NT2/D1 (cell line): ENCODE measurements at regions not wholly inside any gene's neighbourhood (a gene's known extent, or its start where the extent isn't known, plus 50 kb on each side); places are given as distances from the start of the nearest gene placed in this dataset.

Experiments
- DNase-seq: peaks from one replicate; pipeline ENCODE4 v3.0.0-alpha.2; 2011; ENCODE audit warnings: low read depth, low spot score
- H3K27me3 ChIP-seq: 2 replicates; pipeline ENCODE4 v1.6.0; 2011; ENCODE audit warnings: mild to moderate bottlenecking; ENCODE audit not compliant: insufficient read length, insufficient read depth
- H3K36me3 ChIP-seq: 2 replicates; pipeline ENCODE4 v1.6.1; 2011; ENCODE audit warnings: mild to moderate bottlenecking, low read length, mixed read lengths; ENCODE audit not compliant: insufficient read depth, insufficient read length
- H3K4me1 ChIP-seq: 2 replicates; pipeline ENCODE4 v1.5.1; 2011; ENCODE audit not compliant: insufficient read depth, insufficient read length
- H3K4me3 ChIP-seq: 2 replicates; pipeline ENCODE4 v1.5.1; 2011; ENCODE audit warnings: low read depth; ENCODE audit not compliant: insufficient read length
- H3K9ac ChIP-seq: 2 replicates; pipeline ENCODE4 v1.6.0; 2011; ENCODE audit warnings: low read depth; ENCODE audit not compliant: insufficient read length
- H3K9me3 ChIP-seq: 2 replicates; pipeline ENCODE4 v1.5.1; 2011; ENCODE audit warnings: mild to moderate bottlenecking, low read length; ENCODE audit not compliant: insufficient read depth
- SUZ12 ChIP-seq: IDR thresholded peaks from 2 replicates; pipeline ENCODE4 v1.6.1; 2011; ENCODE audit not compliant: insufficient read length, insufficient read depth; ENCODE audit errors: extremely low read depth
- YY1 ChIP-seq: IDR thresholded peaks from 2 replicates; pipeline ENCODE4 v1.6.1; 2011; ENCODE audit not compliant: insufficient read length, insufficient read depth
- ZNF274 ChIP-seq: IDR thresholded peaks from 2 replicates; pipeline ENCODE4 v1.6.1; 2011; ENCODE audit warnings: mild to moderate bottlenecking, low read depth, low read length

- Histone ChIP-seq H3K9me3 (no peaks in the 10 kb centered on the region), H3K9ac (no peak overlapping the region), H3K36me3 (no peaks in the 10 kb centered on the region), H3K4me3 (no peak overlapping the region), H3K27me3 (no peaks in the 10 kb centered on the region), H3K4me1 (no peaks in the 10 kb centered on the region)
- no peak for TF ChIP-seq ZNF274
- DNase-seq, result no peak
Observed at GRCh38 chr5:82336226-82336958, 58.2 kb upstream of the RPS23 start.

GRCh38 chr5:82335806-82336205, 57.7 kb upstream of the RPS23 start:
- TF ChIP-seq SUZ12 (no peak), YY1 (no peak), ZNF274 (no peak)
- no peak overlapping the region for H3K4me3 ChIP-seq
- H3K9me3 ChIP-seq, result no peaks in the 10 kb centered on the region
- DNase-seq, result no peak
- H3K9ac ChIP-seq, result no peak overlapping the region
- no peaks in the 10 kb centered on the region for H3K36me3 ChIP-seq
- H3K4me1 ChIP-seq, result no peaks in the 10 kb centered on the region
- H3K27me3 ChIP-seq, result no peaks in the 10 kb centered on the region

- H3K9me3 ChIP-seq, result no peaks in the 10 kb centered on the region
- TF ChIP-seq SUZ12 (no peak), ZNF274 (no peak), YY1 (no peak)
- H3K4me1 ChIP-seq, result no peaks in the 10 kb centered on the region
- no peak overlapping the region for H3K9ac ChIP-seq
- H3K27me3 ChIP-seq, result no peaks in the 10 kb centered on the region
- H3K4me3 ChIP-seq, result no peak overlapping the region
- H3K36me3 ChIP-seq, result no peaks in the 10 kb centered on the region
- no peak for DNase-seq
Observed at GRCh38 chr5:82334856-82335255, 56.7 kb upstream of the RPS23 start.

GRCh38 chr5:82334085-82334692, 56.0 kb upstream of the RPS23 start:
- H3K9me3 ChIP-seq, result peaks cover 2% of the 10 kb centered on the region; the same call in 1 of the 2 replicates
- H3K27me3 ChIP-seq, result no peaks in the 10 kb centered on the region
- no peak for TF ChIP-seq YY1
- TF ChIP-seq SUZ12, result no peak
- TF ChIP-seq ZNF274, result no peak
- no peak overlapping the region for H3K9ac ChIP-seq
- H3K4me3 ChIP-seq, result no peak overlapping the region
- H3K4me1 ChIP-seq, result no peaks in the 10 kb centered on the region
- H3K36me3 ChIP-seq, result no peaks in the 10 kb centered on the region
- no peak for DNase-seq

- Histone ChIP-seq H3K4me1 (no peaks in the 10 kb centered on the region), H3K27me3 (no peaks in the 10 kb centered on the region), H3K4me3 (no peak overlapping the region), H3K9ac (no peak overlapping the region), H3K9me3 (peaks cover 13% of the 10 kb centered on the region; the same call in 1 of the 2 replicates), H3K36me3 (no peaks in the 10 kb centered on the region)
- DNase-seq, result no peak
- TF ChIP-seq ZNF274 (no peak), YY1 (no peak), SUZ12 (no peak)
Observed at GRCh38 chr5:82332886-82333615, 54.9 kb upstream of the RPS23 start.

- Histone ChIP-seq H3K27me3 (no peaks in the 10 kb centered on the region), H3K4me3 (no peak overlapping the region), H3K9me3 (peaks cover 17% of the 10 kb centered on the region; the same call in 1 of the 2 replicates), H3K36me3 (no peaks in the 10 kb centered on the region), H3K9ac (no peak overlapping the region), H3K4me1 (no peaks in the 10 kb centered on the region)
- TF ChIP-seq SUZ12 (no peak), ZNF274 (no peak), YY1 (no peak)
- no peak for DNase-seq
Observed at GRCh38 chr5:82332064-82332855, 54.1 kb upstream of the RPS23 start.
